ENCODE measurements at regions not wholly inside any gene's neighbourhood (a gene's known extent, or its start where the extent isn't known, plus 50 kb on each side); places are given as distances from the start of the nearest gene placed in this dataset.

GRCh38 chr16:85162478-85163277, 50.4 kb upstream of the CIBAR2 start:
- intact Hi-C loops (cut with DNase I) = no loop called here
- Histone ChIP-seq H3K4me3 (no peak overlapping the region), H3K27ac (no peak overlapping the region), H3K9me3 (no peaks in the 10 kb centered on the region), H3K4me1 (peaks cover 5 to 14% (median 5%) of the 10 kb centered on the region in 3 donors), H3K27me3 (no peaks in the 10 kb centered on the region), H3K36me3 (no peaks in the 10 kb centered on the region)
- no peak for TF ChIP-seq CTCF (IDR thresholded peaks at IDR 0.05)
- DNase-seq (peak in 1 of 6 donors; percentile 53), ATAC-seq (peak in 1 of 4 donors; percentile 14), FAIRE-seq (no peak)
- 88% methylated on average over 36 of the region's 36 CpGs for WGBS, 2 donors

- DNase-seq = no peak
- intact Hi-C loops (cut with DNase I) = no loop called here
- FAIRE-seq = no peak
- 90% methylated on average over 21 to 22 of the region's 22 CpGs for WGBS, 2 donors
- no peak for ATAC-seq
- Histone ChIP-seq H3K36me3 (no peaks in the 10 kb centered on the region), H3K9me3 (no peaks in the 10 kb centered on the region), H3K27me3 (no peaks in the 10 kb centered on the region), H3K27ac (no peak overlapping the region), H3K4me3 (no peak overlapping the region), H3K4me1 (peaks cover 8 to 20% (median 12%) of the 10 kb centered on the region in 3 donors)
- no peak for TF ChIP-seq CTCF (IDR thresholded peaks at IDR 0.05)
These were observed 51.2 kb upstream of the CIBAR2 start for GRCh38 chr16:85163278-85164112.

DNA sequence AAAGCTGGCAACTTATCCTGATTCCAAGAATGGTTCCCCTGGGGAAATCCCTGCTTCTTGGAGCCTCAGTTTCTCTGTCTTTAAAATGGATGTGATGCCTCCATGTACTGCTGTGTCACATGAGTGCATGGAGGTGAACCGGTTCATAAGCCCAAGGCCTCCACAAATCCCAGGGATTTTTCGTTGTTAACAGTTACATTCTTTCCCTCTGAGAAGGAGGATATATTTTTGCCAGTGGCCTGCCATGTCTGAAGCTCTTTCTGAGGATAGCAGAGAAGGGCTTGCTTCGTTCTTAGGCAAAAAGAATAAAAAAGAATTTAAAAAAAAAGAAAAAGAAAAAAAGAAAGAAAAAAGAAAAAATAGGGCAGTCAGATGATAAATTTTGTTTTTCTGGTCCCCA, 52.2 kb upstream of the CIBAR2 start:
- Histone ChIP-seq H3K4me3 (no peak overlapping the region), H3K27me3 (no peaks in the 10 kb centered on the region), H3K27ac (no peak overlapping the region), H3K4me1 (peaks cover 10 to 22% (median 12%) of the 10 kb centered on the region in 3 donors), H3K9me3 (no peaks in the 10 kb centered on the region), H3K36me3 (no peaks in the 10 kb centered on the region)
- FAIRE-seq = no peak
- intact Hi-C loops (cut with DNase I) = no loop called here
- DNase-seq = no peak
- 92 to 94% methylated on average over 3 of the region's 3 CpGs for WGBS, 2 donors
- no peak for TF ChIP-seq CTCF (IDR thresholded peaks at IDR 0.05)
- no peak for ATAC-seq

DNA sequence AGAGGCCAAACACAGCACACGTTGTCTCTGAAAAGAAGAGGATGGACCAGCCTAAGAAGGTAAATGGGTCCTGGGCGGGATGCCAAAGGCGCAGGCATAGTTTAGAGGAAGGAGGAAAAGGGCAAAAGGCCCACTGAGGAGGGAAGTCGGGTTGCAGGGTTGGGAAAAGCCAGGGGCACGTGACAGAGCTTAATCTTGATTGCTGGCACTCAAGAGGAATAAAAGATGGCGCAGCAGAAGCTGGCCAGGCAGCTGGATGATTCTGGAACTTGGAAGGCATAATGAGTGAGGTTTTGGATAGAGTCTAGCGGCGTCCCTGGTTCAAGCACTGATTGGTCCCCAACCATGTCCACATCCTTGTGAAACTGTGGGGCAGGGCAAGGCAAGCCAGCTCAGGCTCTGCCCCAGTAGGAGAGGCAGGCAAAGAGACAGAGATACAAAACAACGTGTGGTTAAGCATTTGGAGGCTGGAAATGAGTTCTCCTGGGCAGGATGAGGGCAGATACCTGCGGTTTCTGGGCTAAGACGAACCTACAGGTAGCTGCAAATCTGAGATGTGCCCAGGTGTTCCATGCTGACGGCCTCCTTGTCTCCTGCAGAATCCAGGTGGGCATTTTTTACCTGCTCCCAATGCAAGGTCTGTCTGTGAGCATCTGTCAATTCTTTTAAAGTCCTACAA, 52.7 kb upstream of the CIBAR2 start:
- no peak for FAIRE-seq
- WGBS, 2 donors = 79 to 82% methylated on average over 12 of the region's 12 CpGs
- TF ChIP-seq CTCF (IDR thresholded peaks at IDR 0.05) = no peak

More for the DNA sequence above, 52.7 kb upstream of the CIBAR2 start:
- H3K27me3 ChIP-seq = no peaks in the 10 kb centered on the region
- no peak overlapping the region for H3K4me3 ChIP-seq
- H3K9me3 ChIP-seq = no peaks in the 10 kb centered on the region
- no peaks in the 10 kb centered on the region for H3K36me3 ChIP-seq
- peak in 1 of 6 donors; percentile 33 for DNase-seq
- intact Hi-C loops (cut with DNase I) = no loop called here
- H3K27ac ChIP-seq = no peak overlapping the region
- peaks cover 10 to 22% (median 12%) of the 10 kb centered on the region in 3 donors for H3K4me1 ChIP-seq
- ATAC-seq = no peak

Data from pancreas (tissue), 10 donors.